Activated gamma-delta T cell treated with Interleukin-2 at 50 U/mL for 16 hours (primary cell): ENCODE measurements at regions not wholly inside any gene's neighbourhood (a gene's known extent, or its start where the extent isn't known, plus 50 kb on each side); places are given as distances from the start of the nearest gene placed in this dataset.

Experiments
- DNase-seq: peaks from one replicate; pipeline ENCODE4 v3.0.0-alpha.2; 2020

GRCh38 chr2:238963161-238963970, 115.5 kb downstream of the TWIST2 start:
- DNase-seq, result no peak

GRCh38 chr2:238963971-238964328, 116.1 kb downstream of the TWIST2 start:
- no peak for DNase-seq

GRCh38 chr2:238964544-238965067, 116.7 kb downstream of the TWIST2 start:
- no peak for DNase-seq

GRCh38 chr2:238965371-238966071, 117.6 kb downstream of the TWIST2 start:
- DNase-seq, result no peak

GRCh38 chr2:238966072-238966937, 118.4 kb downstream of the TWIST2 start:
- DNase-seq, result no peak

- no peak for DNase-seq
Measured at GRCh38 chr2:238967031-238967977, 119.4 kb downstream of the TWIST2 start.

GRCh38 chr2:238967978-238968360, 120.1 kb downstream of the TWIST2 start:
- DNase-seq, result no peak

- DNase-seq, result no peak
Measured at GRCh38 chr2:238968616-238969384, 120.9 kb downstream of the TWIST2 start.

GRCh38 chr2:238969857-238970256, 122.0 kb downstream of the TWIST2 start:
- no peak for DNase-seq

- peak; percentile 34 for DNase-seq
Measured at GRCh38 chr2:238970553-238971081, 122.7 kb downstream of the TWIST2 start.

- no peak for DNase-seq
Measured at GRCh38 chr2:238971318-238972145, 123.6 kb downstream of the TWIST2 start.

GRCh38 chr2:238972146-238972445, 124.2 kb downstream of the TWIST2 start:
- DNase-seq, result no peak

- no peak for DNase-seq
Measured at GRCh38 chr2:238973038-238973739, 125.3 kb downstream of the TWIST2 start.

GRCh38 chr2:238974081-238974480, 126.2 kb downstream of the TWIST2 start:
- DNase-seq, result no peak

GRCh38 chr2:238974501-238975166, 126.7 kb downstream of the TWIST2 start:
- DNase-seq, result no peak

GRCh38 chr2:238975408-238975807, 127.5 kb downstream of the TWIST2 start:
- no peak for DNase-seq

GRCh38 chr2:238978497-238978896, 130.6 kb downstream of the TWIST2 start:
- DNase-seq, result no peak

GRCh38 chr2:238979636-238980035, 131.8 kb downstream of the TWIST2 start:
- DNase-seq, result no peak
